ENCODE measurements at regions not wholly inside any gene's neighbourhood (a gene's known extent, or its start where the extent isn't known, plus 50 kb on each side); places are given as distances from the start of the nearest gene placed in this dataset.

GRCh38 chr14:84523746-84524145 is 1006.2 kb upstream of the FLRT2 start:
- DNase-seq: no peak

GRCh38 chr14:84527706-84528105 is 1002.2 kb upstream of the FLRT2 start:
- DNase-seq: no peak

- no peak for DNase-seq
Observed at GRCh38 chr14:84532016-84532415, 997.9 kb upstream of the FLRT2 start.

GRCh38 chr14:84533181-84533725 is 996.7 kb upstream of the FLRT2 start:
- DNase-seq: no peak

GRCh38 chr14:84533791-84534190 is 996.2 kb upstream of the FLRT2 start:
- DNase-seq: no peak

- DNase-seq: no peak
Observed at GRCh38 chr14:84535484-84535883, 994.5 kb upstream of the FLRT2 start.

- DNase-seq: no peak
Observed at GRCh38 chr14:84535976-84536375, 994.0 kb upstream of the FLRT2 start.

- no peak for DNase-seq
Observed at GRCh38 chr14:84541018-84541417, 988.9 kb upstream of the FLRT2 start.

GRCh38 chr14:84543859-84544258 is 986.1 kb upstream of the FLRT2 start:
- no peak for DNase-seq

GRCh38 chr14:84544486-84545131 is 985.3 kb upstream of the FLRT2 start:
- DNase-seq: no peak

- DNase-seq: no peak
Observed at GRCh38 chr14:84546236-84546635, 983.7 kb upstream of the FLRT2 start.

- no peak for DNase-seq
Observed at GRCh38 chr14:84554136-84554535, 975.8 kb upstream of the FLRT2 start.

- DNase-seq: no peak
Observed at GRCh38 chr14:84555493-84555892, 974.5 kb upstream of the FLRT2 start.

GRCh38 chr14:84566109-84566508 is 963.8 kb upstream of the FLRT2 start:
- no peak for DNase-seq

GRCh38 chr14:84575681-84576080 is 954.3 kb upstream of the FLRT2 start:
- DNase-seq: no peak

- DNase-seq: no peak
Observed at GRCh38 chr14:84579292-84579691, 950.7 kb upstream of the FLRT2 start.

- no peak for DNase-seq
Observed at GRCh38 chr14:84581041-84581440, 948.9 kb upstream of the FLRT2 start.

GRCh38 chr14:84584511-84584910 is 945.4 kb upstream of the FLRT2 start:
- DNase-seq: no peak

- DNase-seq: no peak
Observed at GRCh38 chr14:84591827-84592445, 938.0 kb upstream of the FLRT2 start.

GRCh38 chr14:84592770-84593169 is 937.2 kb upstream of the FLRT2 start:
- DNase-seq: no peak

GRCh38 chr14:84610086-84610485 is 919.9 kb upstream of the FLRT2 start:
- no peak for DNase-seq

GRCh38 chr14:84622357-84622756 is 907.6 kb upstream of the FLRT2 start:
- no peak for DNase-seq

GRCh38 chr14:84643446-84643845 is 886.5 kb upstream of the FLRT2 start:
- DNase-seq: no peak

- no peak for DNase-seq
Observed at GRCh38 chr14:84646786-84647500, 883.0 kb upstream of the FLRT2 start.

Measured in stimulated activated CD4-positive, alpha-beta T cell treated with anti-CD3 and anti-CD28 coated beads, Interleukin-2, amount 100 ng/mL, for 24 hours (primary cell).